GM12878 (cell line): ENCODE measurements at regions not wholly inside any gene's neighbourhood (a gene's known extent, or its start where the extent isn't known, plus 50 kb on each side); places are given as distances from the start of the nearest gene placed in this dataset.

ENCODE experiments used
- ATAC-seq: fragments of 200-7000 bp; cut with Tn5 transposase; 3 replicates; pipeline ENCODE4 v1.9.1; 2020; ENCODE audit warnings: mild to moderate bottlenecking, moderate library complexity
- BruUV-seq: library from RNA; stranded (reverse); fragments of 400-500 nt; replicated peaks from 2 replicates; lab custom pipeline; 2021; lab: Mats Ljungman, UMichigan
- CTCF ChIA-PET: fragments of 300-600 bp; sonication (Branson Sonifier 250); formaldehyde crosslinking; extraction: SDS; loops from one replicate; lab custom pipeline; 2021; ENCODE audit warnings: inconsistent platforms; lab: Yijun Ruan, JAX
- POLR2A ChIA-PET: fragments of 350-600 bp; formaldehyde crosslinking; extraction: SDS; loops from one replicate; lab custom pipeline; 2021; ENCODE audit warnings: inconsistent platforms; lab: Charles Lee
- RAD21 ChIA-PET: fragments of 300-600 bp; sonication (Branson Sonifier 250); formaldehyde crosslinking; loops from one replicate; lab custom pipeline; 2023; ENCODE audit warnings: antibody characterized with exemption; ENCODE audit not compliant: unreplicated experiment; lab: Charles Lee
- SMC1A ChIA-PET: fragments of 300-600 bp; sonication (Branson Sonifier 250); formaldehyde crosslinking; loops from one replicate; lab custom pipeline; 2023; ENCODE audit not compliant: unreplicated experiment, uncharacterized antibody; lab: Charles Lee
- DNase-seq: peaks from one replicate; pipeline ENCODE4 v3.0.0-alpha.2; 2011; ENCODE audit warnings: low read depth, low spot score
- FAIRE-seq: peaks from 3 replicates; lab custom pipeline; 2011; peaks lifted over from hg19 to GRCh38; lab: Jason Lieb, UNC
- H2AFZ ChIP-seq: 2 replicates; pipeline ENCODE4 v1.6.0; 2011; ENCODE audit warnings: low read depth, low read length, control low read depth; ENCODE audit not compliant: control insufficient read depth
- H3K27ac ChIP-seq: 2 replicates; pipeline ENCODE4 v1.5.1; 2011; ENCODE audit warnings: control low read depth; ENCODE audit not compliant: control insufficient read depth, insufficient read depth
- H3K27me3 ChIP-seq, 2 experiments: replicated peaks in 1 of 2; 2 replicates each; pipeline versions ENCODE4 v1.6.0 to v1.6.1; 2011; ENCODE audit warnings: low read length in 1 of 2; ENCODE audit not compliant: control insufficient read depth in 2 of 2, insufficient read depth in 2 of 2
- H3K36me3 ChIP-seq, 2 experiments: 2 replicates each; pipeline ENCODE4 v1.5.1; 2011; ENCODE audit warnings: low read length in 1 of 2; ENCODE audit not compliant: control insufficient read depth in 2 of 2, insufficient read depth in 2 of 2
- H3K4me1 ChIP-seq: 2 replicates; pipeline ENCODE4 v1.6.1; 2011; ENCODE audit warnings: mild to moderate bottlenecking, low read length, moderate library complexity, mixed read lengths; ENCODE audit not compliant: control insufficient read depth, insufficient read depth
- H3K4me2 ChIP-seq: 2 replicates; pipeline ENCODE4 v1.6.0; 2011; ENCODE audit warnings: control low read depth; ENCODE audit not compliant: control insufficient read depth, insufficient read depth
- H3K4me3 ChIP-seq: fragments of 200-600 bp; sonication (generic); 2 replicates; pipeline ENCODE4 v1.5.1; 2016
- H3K79me2 ChIP-seq: 2 replicates; pipeline ENCODE4 v1.6.0; 2011; ENCODE audit warnings: low read length; ENCODE audit not compliant: control insufficient read depth, insufficient read depth
- H3K9ac ChIP-seq: 2 replicates; pipeline ENCODE4 v1.8.0; 2011; ENCODE audit warnings: low read length, control low read depth, mixed read lengths; ENCODE audit not compliant: control insufficient read depth, insufficient read depth
- H3K9me3 ChIP-seq: replicated peaks from 3 replicates; pipeline ENCODE4 v1.5.1; 2011; ENCODE audit warnings: mild to moderate bottlenecking, low read length; ENCODE audit not compliant: control insufficient read depth, insufficient read depth
- H4K20me1 ChIP-seq: 2 replicates; pipeline ENCODE4 v1.6.0; 2011; ENCODE audit not compliant: control insufficient read depth, insufficient read depth
- ATF7 ChIP-seq: fragments of 450-650 bp; IDR thresholded peaks from 2 replicates; pipeline ENCODE4 v1.6.1; 2016; ENCODE audit warnings: low read depth, mild to moderate bottlenecking
- BMI1 ChIP-seq: fragments of 450-650 bp; IDR thresholded peaks from 2 replicates; pipeline ENCODE4 v1.6.1; 2016; ENCODE audit warnings: mild to moderate bottlenecking, moderate library complexity, borderline replicate concordance
- BRCA1 ChIP-seq: IDR thresholded peaks from 2 replicates; pipeline ENCODE4 v1.6.1; 2011; ENCODE audit warnings: low read depth, low read length, improper control_type of control experiment
- CBX5 ChIP-seq: sonication (generic); IDR thresholded peaks from 2 replicates; pipeline ENCODE4 v1.6.1; 2016; ENCODE audit warnings: low read depth, moderate library complexity, mild to moderate bottlenecking, inconsistent platforms
- LARP7 ChIP-seq: fragments of 450-650 bp; IDR thresholded peaks from 2 replicates; pipeline ENCODE4 v1.6.1; 2017; ENCODE audit warnings: mild to moderate bottlenecking
- POLR2AphosphoS2 ChIP-seq: IDR thresholded peaks from 2 replicates; pipeline ENCODE4 v1.6.1; 2011; ENCODE audit warnings: low read depth, mild to moderate bottlenecking, low read length, improper control_type of control experiment, moderate library complexity
- POU2F2 ChIP-seq: IDR thresholded peaks from 3 replicates; pipeline ENCODE4 v1.6.1; 2011; ENCODE audit warnings: low read depth, mild to moderate bottlenecking, low read length, borderline replicate concordance
- RB1 ChIP-seq: fragments of 450-650 bp; formaldehyde crosslinking; IDR thresholded peaks from 2 replicates; pipeline ENCODE4 v1.6.1; 2017; ENCODE audit warnings: mild to moderate bottlenecking, borderline replicate concordance
- SMAD5 ChIP-seq: IDR thresholded peaks from 2 replicates; pipeline ENCODE4 v1.6.1; 2016; ENCODE audit warnings: antibody characterized with exemption, low read depth
- SUPT20H ChIP-seq: IDR thresholded peaks from 2 replicates; pipeline ENCODE4 v1.6.1; 2011; ENCODE audit warnings: low read depth, mild to moderate bottlenecking, low read length, moderate library complexity, borderline replicate concordance; ENCODE audit not compliant: control insufficient read depth
- YY1 ChIP-seq: IDR thresholded peaks from 2 replicates; pipeline ENCODE4 v1.6.1; 2011; ENCODE audit warnings: low read depth, mild to moderate bottlenecking, low read length
- ZNF217 ChIP-seq: fragments of 450-650 bp; IDR thresholded peaks from 2 replicates; pipeline ENCODE4 v1.6.1; 2017; ENCODE audit warnings: antibody characterized with exemption, mild to moderate bottlenecking
- ZSCAN29 ChIP-seq: fragments of 450-650 bp; IDR thresholded peaks from 2 replicates; pipeline ENCODE4 v1.6.1; 2017; ENCODE audit warnings: mild to moderate bottlenecking, moderate library complexity
- ZZZ3 ChIP-seq: IDR thresholded peaks from 2 replicates; pipeline ENCODE4 v1.6.1; 2011; ENCODE audit warnings: low read depth; ENCODE audit not compliant: control insufficient read depth, insufficient read length
- WGBS: methylation state at CpG from one replicate; pipeline ENCODE4 v1.1.6; 2016; ENCODE audit warnings: low lambda C conversion rate; ENCODE audit not compliant: insufficient replicate concordance, insufficient coverage; ENCODE audit errors: missing lambda C conversion rate; 5-methylcytosine and 5-hydroxymethylcytosine counted together
- in situ Hi-C: fragments of 300-500 bp; cut with MboI; formaldehyde crosslinking; loops from 9 replicates; pipeline ENCODE4 v1.14.3; 2018; ENCODE audit warnings: mixed read lengths
- intact Hi-C: fragments of 100-400 bp; cut with micrococcal nuclease; formaldehyde crosslinking; loops from one replicate; pipeline ENCODE4 v1.14.2; 2022; ENCODE audit not compliant: unreplicated experiment
- TF ChIP-seq, protein P1 (sequence below): fragments of 450-650 bp; IDR thresholded peaks from 2 replicates; pipeline ENCODE4 v1.6.1; 2017; ENCODE audit warnings: mild to moderate bottlenecking
- TF ChIP-seq, protein P2 (sequence below): fragments of 450-650 bp; IDR thresholded peaks from 2 replicates; pipeline ENCODE4 v1.6.1; 2018; ENCODE audit warnings: mild to moderate bottlenecking, low read depth, moderate library complexity; ENCODE audit not compliant: partially characterized antibody

DNA sequence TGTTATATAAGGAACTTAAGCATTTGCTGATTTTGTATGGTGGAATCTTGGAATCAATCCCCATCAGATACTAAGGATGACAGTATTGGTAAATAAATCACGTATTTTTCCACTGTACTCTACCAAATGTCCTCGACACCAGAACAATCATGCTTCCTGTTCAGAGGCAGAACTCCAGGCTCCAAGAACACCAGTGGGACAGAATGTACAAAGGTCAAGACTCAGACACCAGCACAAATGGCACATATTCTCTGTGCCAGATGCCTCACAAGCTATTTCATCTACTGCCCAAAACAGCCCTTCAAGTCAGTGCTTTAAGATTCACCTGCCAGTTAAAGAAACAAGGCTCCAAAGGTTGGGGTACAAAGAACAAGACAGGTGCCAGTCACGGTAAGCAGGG lies 420.5 kb downstream of the STK39 start:
- TF ChIP-seq ZSCAN29 (no peak), POLR2AphosphoS2 (no peak), ZNF217 (no peak), BRCA1 (no peak), YY1 (no peak)

DNA sequence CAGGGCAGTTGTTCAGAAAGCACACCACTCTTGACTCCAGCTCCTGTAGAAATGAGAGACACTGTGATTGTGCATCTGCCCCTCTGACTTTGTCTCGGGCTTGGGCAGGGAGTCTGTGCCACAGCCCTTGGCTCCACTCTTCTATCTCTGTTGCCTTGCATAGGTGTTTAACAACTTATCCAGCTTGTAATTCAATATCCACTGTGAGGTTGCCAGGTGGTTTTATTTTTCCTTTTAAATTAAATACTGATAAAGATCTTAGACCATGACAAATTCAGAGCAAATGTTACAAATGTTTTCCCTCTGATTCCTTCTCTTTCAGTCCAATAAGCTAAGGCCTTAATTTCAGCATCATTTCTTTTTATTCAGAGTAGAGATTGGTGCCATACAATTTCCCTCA lies 421.7 kb downstream of the STK39 start:
- RAD21 ChIA-PET, result no interaction called here
- ATAC-seq (no peak), FAIRE-seq (no peak), DNase-seq (no peak)
- CTCF ChIA-PET, result no interaction called here
- intact Hi-C loops (no loop called here), in situ Hi-C loops (no loop called here)
- H3K36me3 ChIP-seq, result no peaks in the 10 kb centered on the region
- H3K4me1 ChIP-seq, result no peaks in the 10 kb centered on the region
- no peak overlapping the region for H3K4me2 ChIP-seq
- no TSS peak for BruUV-seq
- POLR2A ChIA-PET, result no interaction called here
- H3K4me3 ChIP-seq, result no peak overlapping the region
- H3K79me2 ChIP-seq, result no peaks in the 10 kb centered on the region
- SMC1A ChIA-PET, result no interaction called here
- no peaks in the 10 kb centered on the region for H3K27me3 ChIP-seq
- WGBS, result 0% methylated on average over 1 of the region's 1 CpG
- H3K9me3 ChIP-seq, result no peaks in the 10 kb centered on the region
- no peaks in the 10 kb centered on the region for H4K20me1 ChIP-seq
- no peak overlapping the region for H3K9ac ChIP-seq
- no peak overlapping the region for H3K27ac ChIP-seq
- no peak overlapping the region for H2AFZ ChIP-seq
- TF ChIP-seq SMAD5, result no peak
- no peak for TF ChIP-seq YY1
- TF ChIP-seq, protein P1, sequence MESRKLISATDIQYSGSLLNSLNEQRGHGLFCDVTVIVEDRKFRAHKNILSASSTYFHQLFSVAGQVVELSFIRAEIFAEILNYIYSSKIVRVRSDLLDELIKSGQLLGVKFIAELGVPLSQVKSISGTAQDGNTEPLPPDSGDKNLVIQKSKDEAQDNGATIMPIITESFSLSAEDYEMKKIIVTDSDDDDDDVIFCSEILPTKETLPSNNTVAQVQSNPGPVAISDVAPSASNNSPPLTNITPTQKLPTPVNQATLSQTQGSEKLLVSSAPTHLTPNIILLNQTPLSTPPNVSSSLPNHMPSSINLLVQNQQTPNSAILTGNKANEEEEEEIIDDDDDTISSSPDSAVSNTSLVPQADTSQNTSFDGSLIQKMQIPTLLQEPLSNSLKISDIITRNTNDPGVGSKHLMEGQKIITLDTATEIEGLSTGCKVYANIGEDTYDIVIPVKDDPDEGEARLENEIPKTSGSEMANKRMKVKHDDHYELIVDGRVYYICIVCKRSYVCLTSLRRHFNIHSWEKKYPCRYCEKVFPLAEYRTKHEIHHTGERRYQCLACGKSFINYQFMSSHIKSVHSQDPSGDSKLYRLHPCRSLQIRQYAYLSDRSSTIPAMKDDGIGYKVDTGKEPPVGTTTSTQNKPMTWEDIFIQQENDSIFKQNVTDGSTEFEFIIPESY, result no peak
- no peak for TF ChIP-seq CBX5
- no peak for TF ChIP-seq RB1
- TF ChIP-seq LARP7, result no peak
- no peak for TF ChIP-seq BMI1
- no peak for TF ChIP-seq ATF7
- TF ChIP-seq, protein P2, sequence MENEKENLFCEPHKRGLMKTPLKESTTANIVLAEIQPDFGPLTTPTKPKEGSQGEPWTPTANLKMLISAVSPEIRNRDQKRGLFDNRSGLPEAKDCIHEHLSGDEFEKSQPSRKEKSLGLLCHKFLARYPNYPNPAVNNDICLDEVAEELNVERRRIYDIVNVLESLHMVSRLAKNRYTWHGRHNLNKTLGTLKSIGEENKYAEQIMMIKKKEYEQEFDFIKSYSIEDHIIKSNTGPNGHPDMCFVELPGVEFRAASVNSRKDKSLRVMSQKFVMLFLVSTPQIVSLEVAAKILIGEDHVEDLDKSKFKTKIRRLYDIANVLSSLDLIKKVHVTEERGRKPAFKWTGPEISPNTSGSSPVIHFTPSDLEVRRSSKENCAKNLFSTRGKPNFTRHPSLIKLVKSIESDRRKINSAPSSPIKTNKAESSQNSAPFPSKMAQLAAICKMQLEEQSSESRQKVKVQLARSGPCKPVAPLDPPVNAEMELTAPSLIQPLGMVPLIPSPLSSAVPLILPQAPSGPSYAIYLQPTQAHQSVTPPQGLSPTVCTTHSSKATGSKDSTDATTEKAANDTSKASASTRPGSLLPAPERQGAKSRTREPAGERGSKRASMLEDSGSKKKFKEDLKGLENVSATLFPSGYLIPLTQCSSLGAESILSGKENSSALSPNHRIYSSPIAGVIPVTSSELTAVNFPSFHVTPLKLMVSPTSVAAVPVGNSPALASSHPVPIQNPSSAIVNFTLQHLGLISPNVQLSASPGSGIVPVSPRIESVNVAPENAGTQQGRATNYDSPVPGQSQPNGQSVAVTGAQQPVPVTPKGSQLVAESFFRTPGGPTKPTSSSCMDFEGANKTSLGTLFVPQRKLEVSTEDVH, result no peak
- TF ChIP-seq ZSCAN29, result no peak
- no peak for TF ChIP-seq ZZZ3
- TF ChIP-seq POU2F2, result no peak
- TF ChIP-seq SUPT20H, result no peak

More for the DNA sequence above, 420.5 kb downstream of the STK39 start:
- SMC1A ChIA-PET, result no interaction called here
- RAD21 ChIA-PET, result no interaction called here
- no peaks in the 10 kb centered on the region for H3K79me2 ChIP-seq
- H3K4me2 ChIP-seq, result no peak overlapping the region
- CTCF ChIA-PET, result no interaction called here
- no peaks in the 10 kb centered on the region for H3K9me3 ChIP-seq
- ATAC-seq (no peak), DNase-seq (no peak), FAIRE-seq (no peak)
- BruUV-seq, result no TSS peak
- 9% methylated on average over 3 of the region's 3 CpGs for WGBS
- H3K4me3 ChIP-seq, result no peak overlapping the region
- H3K4me1 ChIP-seq, result no peaks in the 10 kb centered on the region
- H4K20me1 ChIP-seq, result no peaks in the 10 kb centered on the region
- intact Hi-C loops, result no loop called here
- POLR2A ChIA-PET, result no interaction called here
- in situ Hi-C loops, result no loop called here
- no peak overlapping the region for H3K27ac ChIP-seq
- no peak overlapping the region for H2AFZ ChIP-seq
- H3K27me3 ChIP-seq, result peaks cover 0 to 2% of the 10 kb centered on the region in 2 experiments; a peak in 1 of 4 replicates
- no peaks in the 10 kb centered on the region for H3K36me3 ChIP-seq
- no peak overlapping the region for H3K9ac ChIP-seq
